ENCODE measurements at regions not wholly inside any gene's neighbourhood (a gene's known extent, or its start where the extent isn't known, plus 50 kb on each side); places are given as distances from the start of the nearest gene placed in this dataset.

DNA sequence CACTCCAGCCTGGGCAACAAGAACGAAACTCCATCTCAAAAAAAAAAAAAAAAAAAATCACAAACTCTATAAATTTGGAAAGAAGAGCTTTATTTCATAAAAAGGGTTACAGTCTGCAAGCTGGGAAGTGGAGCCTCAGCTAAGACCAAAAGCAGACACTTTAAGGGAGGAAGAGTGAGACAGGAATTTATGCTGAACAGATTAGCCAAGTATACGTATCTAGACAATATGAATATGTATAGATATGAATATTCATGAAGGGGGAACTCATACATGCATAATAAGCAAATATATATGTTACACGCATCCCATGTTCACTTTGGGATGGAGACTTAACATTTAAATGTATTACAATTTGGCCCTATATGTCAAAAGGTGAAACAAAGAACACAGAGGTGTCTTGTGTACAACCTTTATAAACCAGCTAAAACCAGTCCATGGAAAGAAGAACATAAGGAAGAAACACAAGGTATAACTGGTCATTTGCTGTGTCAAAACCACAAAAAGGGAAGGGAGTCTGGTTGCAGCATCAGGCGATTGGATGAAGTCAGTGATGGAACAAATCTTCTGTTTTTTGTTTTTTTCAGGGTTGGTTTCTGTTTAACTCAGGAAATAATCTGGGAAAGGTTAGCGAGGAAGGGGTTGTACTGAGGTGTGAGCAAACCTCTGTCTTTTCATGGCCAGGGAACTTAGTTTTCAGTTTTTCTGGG lies 130.0 kb upstream of the MAOA start:
- no peak for DNase-seq

DNA sequence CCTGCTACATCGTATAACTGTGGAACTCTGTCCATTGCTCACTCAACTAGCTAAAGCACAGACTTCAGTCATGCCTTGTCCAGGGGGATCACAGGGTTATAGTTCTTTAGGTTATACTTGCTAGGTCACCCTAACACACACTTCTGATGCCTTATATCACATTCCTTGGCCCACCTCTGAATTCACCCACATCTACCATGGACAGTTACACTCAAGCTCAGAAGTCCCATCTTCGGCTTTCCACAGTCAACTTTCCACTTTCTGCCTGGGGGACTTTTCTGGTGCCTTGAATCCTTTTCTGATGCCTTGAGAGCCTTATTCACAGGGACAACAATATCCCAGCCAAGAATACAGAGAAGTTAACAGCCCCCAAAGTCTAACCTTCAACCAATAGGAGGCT lies 129.2 kb upstream of the MAOA start:
- DNase-seq: no peak

DNA sequence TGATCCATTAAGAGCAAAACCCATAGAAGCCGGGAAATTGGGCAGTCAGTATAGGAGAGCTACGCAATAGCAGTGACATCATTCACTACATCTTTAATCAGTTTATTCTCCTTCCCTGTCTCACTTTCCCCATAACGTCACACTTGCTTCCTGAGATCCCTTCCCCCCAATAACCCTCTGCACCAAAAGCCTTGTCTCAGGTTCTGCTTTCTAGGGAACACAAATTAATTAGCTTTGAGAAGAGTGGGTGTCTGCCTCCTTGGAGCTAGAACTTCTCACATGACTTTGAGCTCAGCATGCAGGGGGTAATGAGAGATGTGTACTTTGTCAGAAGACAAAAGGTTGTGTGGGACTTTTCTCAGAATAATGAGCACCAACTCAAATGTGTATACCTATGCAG lies 128.3 kb upstream of the MAOA start:
- no peak for DNase-seq

DNA sequence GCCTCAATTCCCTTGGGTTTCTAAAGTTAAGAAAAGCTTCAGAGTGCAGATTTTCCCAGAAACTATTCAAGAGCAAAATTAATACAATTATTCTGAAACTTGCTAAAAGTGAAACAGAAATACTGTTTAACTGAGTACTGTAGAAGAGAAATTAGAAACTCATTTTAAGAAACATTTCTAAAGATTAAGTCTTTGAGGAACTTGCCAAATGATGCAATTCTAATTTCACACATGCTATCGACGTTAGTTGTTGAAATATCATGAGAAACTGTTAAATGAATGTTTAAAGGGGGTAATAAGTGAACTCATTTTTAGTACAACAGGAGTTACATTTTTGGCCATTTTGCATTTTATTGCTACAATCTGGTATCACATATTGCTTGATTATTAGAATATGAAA lies 125.3 kb upstream of the MAOA start:
- no peak for DNase-seq

DNA sequence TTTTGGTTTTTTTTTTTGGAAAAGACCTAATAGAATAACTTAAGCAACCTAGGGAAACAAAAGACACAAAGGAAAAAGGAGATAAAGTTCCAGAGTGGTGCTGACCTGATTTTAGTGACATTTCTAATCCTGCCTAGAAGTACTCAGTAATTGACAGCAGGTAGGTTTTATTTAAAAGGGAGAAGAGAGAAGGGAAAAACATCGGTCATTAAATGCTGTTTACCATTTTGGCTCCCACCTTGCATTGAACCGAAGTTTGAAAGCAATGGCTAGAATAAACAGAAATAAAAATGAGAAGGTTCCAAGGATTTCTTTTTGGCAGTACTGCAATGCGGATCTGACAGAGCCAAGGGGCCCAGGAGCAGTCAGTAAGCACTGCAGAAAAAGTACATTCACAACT lies 115.8 kb upstream of the MAOA start:
- DNase-seq: no peak

DNA sequence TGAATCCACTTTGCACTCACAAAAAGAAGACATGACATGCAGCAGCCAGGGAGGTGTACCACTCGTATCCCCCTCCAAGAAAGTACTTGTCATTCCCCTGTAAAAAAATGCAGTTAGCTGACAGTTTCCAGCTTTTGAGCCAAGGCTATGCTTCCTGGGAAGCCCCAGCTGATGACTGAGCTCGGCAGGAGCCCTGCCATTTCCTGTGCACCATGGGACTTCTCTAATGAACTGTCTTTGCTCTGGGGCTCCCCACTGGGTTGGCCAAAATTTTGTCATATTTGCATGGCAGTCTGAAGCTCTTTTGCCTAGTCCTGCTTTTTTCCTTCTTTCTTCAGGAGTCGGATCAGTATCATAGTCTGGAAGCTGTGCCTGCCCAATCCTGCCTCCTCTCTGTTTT lies 104.5 kb upstream of the MAOA start:
- DNase-seq: no peak

DNA sequence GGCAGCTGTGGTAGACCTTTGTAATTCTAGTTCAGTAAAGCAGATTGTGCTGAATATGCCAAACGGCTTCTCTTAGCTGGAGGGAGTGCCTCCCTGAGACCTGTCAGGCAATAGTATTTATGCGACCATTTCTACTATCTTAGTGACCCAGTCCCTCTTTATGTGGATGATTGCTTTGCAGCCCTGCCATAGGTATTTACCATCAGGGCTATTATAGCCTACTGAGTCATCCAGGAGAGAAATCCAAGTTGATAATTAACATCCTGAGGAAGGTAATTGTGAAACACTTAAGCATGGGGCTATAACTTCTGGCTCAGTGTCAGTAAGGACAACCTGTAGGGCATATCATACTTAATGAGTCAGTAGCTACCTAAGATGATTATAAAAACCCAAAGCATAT lies 103.9 kb upstream of the MAOA start:
- no peak for DNase-seq

DNA sequence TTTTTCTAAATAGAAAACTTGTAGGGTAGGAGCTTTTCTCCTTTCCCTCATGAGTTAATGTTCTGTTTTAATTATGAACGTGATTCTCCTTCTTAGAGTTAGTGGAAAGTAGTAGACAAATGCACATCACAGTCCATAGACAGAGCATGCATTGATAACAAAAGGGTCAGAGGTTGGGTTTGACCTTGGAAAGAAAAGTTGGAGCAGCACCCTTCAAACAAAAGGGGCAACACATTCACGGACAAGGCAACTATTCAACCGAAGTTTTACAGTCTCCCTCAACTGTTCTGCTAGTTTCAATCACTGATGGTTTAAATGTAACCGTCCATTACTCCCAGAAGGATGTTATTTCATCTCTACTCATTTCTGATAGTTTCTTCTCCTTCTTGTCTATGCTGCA lies 103.4 kb upstream of the MAOA start:
- DNase-seq: no peak

DNA sequence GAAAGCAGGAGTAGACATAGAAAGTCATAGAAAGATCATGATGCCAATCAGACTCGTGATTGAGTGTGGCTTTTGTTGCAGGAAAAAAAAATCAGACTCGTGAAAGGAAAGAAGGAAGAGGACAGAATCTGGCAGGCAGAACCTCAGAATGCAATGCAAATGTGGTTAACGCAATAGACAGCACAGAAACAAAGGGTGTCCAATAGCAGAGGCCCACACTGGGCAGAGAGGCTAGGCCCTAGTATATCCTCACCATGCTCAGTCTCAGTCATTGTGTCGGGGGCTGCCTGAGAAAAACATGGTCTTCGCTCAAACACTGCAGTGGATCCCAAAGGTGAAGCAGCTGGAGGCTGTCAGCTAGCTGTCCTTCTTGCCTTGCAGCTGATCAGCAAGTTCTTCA lies 102.8 kb upstream of the MAOA start:
- DNase-seq: no peak

DNA sequence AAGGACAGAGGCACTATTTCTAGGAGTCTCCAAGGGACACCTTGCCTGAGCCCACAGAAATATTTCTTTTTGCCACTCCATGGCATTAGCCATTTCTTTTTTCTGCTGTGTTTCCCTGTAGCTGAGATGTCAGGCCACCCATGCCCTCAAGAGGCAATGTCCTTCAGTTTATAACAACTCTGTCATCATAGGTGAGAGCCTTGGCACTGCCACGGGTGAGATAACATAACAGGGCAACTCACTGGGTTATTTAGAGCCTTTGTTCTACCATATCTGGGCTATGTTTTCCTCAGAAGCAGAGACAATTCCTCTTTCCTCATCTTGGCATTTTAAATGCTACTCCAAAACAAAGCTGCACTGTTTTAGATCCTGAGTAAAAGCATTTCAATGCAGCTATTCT lies 99.9 kb upstream of the MAOA start:
- no peak for DNase-seq

DNA sequence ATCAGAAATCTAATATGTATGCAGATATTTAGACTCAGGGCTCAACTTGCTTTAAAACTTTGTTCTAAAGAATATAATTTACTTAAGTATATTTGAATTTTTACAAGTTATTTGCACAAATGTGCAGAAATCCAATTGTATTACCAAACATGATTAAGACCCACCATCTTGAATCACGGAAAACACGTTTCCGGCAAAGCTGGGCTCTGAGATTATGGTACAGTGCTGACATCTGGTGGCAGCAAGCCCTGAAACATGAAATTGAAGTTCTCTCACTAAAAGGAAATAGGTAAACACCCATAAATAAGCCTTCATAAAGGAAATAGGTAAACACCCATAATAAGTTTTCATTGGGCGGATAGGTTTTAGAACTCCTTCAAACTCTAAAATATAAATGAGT lies 98.3 kb upstream of the MAOA start:
- peak; percentile 34 for DNase-seq

DNA sequence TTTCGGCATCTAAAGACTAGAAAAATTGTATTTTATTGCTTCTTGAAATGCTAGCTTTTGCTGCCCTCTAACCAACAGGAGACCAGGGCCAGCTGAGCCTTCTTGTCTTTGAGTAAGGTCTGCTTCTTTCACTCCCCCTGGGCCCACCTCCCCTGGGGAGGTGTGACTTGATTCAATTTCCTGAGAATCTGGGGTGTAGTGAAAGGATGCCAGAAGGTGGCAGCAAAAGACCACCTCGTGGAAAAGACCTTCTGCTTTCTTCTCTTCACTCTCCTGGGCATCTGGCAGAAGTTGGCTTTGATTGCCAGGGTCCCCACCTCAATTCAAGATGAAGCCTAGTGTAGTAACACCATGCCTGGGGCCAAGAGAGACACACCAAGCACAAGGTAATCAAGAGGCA lies 96.5 kb upstream of the MAOA start:
- DNase-seq: peak; percentile 20

DNA sequence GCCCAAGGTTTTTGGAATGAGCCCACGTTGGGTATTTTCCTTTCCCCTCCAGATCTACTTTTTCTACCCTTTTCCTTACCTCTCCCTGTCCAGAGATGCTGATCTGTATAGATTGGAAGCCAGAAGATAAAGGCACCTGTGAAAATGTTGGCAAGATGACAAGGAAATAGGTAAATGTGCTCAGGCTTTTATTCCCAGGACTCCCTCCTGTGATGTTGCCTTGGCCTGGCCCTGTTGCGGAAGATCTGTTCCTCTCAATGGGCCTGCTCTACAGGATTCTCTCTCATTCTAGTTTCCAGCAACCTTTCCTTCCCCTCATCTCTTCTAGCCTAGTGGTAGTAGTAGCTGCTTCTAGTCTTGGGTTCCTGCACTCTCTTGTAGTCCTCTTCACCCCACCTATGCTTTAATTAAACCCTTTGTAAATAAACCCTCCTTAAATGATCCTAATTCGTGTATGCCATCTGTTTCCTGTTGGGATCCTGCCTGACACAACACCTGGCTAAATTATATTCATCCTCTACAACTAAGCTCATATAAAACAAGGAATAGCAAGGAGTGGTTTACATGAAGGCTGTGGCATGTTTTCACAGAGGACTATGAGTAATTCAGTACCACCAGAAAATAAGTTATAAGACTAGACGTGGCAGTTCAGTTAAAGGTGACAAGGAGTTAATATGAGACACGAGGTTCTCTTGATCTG lies 95.7 kb upstream of the MAOA start:
- DNase-seq: no peak

DNA sequence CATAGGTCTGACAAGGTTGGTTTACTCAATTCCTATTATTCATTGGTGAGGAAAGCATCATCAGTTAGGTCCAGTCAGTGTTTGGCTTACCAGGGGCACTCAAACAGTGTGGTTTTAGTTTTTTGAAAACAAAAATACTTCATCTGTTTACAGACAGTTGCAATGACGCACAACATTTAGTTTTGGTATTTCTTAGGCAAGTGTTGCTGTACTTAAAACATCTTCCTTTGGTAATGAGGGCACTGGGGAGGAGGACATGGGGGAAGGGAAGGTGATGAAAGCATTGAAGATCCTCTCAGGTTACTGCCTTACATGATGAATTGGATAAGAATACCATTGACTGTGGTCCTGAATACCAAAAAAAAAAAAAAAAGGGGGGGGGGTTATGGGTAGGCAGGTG lies 93.7 kb upstream of the MAOA start:
- no peak for DNase-seq

DNA sequence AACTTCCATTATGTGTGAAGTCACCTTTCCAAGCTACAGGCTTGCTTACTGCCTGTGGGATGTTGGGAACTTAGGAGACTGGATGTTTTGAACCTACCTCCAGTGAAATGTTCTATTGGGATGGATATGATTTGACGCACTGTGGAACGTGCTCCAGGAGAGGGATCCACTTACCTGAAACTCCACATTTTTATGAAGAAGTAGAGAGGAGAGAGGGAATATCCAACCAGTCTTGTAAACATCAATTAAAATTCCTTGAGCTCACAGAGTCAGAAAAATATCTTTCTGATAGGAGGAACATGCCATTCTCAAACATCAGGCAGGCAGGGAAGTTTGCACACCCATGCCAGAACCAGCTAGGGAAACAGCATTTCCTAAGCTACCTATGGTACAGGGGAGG lies 91.1 kb upstream of the MAOA start:
- DNase-seq: no peak

DNA sequence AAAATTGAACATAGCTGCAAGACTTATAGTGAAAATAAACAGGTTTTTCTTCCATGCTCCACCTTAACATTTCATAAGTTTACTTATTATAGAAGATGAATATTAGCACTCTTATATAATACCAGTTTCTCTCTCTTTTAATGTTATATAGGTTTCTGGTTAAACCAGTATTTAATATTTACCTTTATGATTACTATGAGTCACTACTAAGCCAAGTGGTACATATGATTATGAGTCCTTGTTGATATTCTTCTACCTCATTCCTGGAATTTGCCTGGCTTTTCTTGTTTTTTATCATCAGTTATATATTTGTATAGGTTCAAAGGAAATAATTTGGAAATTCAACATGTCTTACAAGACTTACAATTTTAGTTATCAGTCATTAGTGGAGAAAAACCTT lies 89.9 kb upstream of the MAOA start:
- DNase-seq: no peak

DNA sequence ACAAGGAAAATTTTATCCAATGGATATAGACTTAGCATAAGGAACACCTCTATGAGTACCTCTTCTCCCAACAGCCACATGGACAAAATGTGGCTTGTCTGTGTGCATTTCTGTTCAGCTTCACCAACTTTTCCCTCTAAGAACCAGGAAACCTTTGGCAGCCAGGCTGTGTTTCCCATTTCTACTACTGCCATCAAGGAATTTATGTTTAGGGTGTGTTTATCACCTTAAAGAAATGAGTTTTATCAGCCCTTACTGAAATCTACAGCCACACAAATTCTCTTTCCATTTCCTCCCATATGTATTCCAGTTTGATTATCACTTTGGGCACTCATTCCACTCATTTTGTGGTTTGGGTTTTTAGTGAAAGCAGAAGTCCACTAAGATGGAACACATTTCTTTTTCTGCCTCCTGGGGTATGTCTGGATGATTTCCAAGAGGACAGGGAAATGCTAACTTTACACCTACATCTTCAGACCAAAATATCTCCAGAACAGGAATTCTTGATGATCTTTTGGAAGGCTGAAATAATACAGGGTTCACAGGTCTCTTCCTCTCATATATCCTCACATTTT lies 82.6 kb upstream of the MAOA start:
- DNase-seq: no peak

DNA sequence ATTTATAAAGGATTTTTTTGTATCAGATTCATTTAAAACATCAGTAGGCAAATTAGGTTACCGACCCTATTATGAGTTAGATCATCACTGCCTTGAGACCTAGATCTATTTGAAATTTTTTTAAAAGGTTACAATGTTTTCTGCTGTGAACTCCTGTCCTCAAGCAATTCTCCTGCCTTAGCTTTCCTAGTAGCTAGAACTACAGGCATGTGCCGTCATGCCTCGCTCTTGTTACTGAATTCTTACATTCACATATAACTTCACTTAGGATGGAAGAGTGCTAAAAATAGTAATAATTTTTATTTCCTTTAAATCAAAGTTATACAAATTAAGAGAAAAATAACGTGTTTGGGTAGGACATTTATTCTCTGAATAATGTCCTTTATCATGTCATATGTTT lies 75.5 kb upstream of the MAOA start:
- no peak for DNase-seq

DNA sequence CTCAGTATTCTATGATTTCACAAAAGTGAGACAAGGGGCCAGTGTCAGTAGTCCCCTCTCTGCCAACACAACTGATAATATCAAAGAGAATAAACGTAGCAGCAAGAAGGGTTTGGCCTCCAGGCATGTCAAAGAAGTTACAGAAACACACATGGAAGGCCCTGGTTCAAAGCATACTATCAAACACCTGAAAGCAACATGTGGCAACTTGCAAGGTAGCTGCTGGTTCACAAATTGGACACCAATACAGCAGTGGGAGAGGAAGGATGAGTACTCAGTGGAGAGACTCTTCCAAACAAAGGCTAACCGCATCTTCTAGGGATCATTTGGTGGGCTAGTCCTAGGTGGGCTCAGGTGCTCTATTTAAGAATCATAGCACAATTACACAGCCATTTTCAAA lies 74.9 kb upstream of the MAOA start:
- DNase-seq: no peak

DNA sequence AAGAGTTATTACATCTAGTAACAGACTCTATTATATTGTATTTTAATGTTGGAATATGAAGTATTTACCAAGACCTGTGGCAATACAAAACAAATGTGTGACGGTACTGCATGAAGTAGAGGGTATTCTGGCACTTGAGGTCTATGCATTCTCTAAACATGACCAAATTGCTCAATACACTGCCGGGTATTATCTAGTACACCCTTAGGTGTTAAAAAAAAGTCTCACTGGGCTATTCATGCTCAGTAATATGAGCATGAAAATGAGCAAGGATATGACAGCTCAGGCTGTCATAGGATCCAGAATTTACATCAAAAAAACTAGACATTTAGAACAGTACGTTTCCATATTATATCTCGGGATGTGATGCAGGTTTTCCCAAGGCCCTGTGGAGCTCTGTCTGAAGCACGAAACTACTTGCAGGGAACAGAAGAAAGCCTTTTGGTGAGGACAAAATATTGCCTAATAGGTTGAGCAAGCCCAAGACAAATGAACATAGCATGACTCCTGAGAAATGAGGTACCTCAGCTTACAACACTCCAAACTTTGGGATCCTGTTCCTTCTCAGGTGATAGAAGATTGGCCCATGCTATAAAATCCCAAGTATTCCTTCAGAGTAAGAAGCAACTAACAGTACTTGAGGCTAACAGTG lies 74.1 kb upstream of the MAOA start:
- DNase-seq: no peak

DNA sequence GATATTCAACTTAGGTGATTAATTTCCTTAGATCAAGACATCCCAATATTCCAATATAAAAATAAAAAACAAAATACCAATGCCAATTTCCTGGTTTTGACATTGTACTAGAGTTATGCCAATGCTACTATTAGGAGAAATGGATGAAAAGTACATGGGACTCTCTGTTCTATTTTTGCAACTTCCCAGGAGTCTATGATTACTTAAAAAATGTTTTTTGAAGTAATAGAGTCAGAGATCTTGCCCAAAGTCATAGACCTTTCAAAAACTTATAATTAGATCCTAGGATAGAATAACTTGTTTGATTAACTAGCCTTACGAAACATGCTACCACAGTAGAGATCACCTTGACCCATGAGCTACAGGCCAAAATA lies 73.6 kb upstream of the MAOA start:
- no peak for DNase-seq

DNA sequence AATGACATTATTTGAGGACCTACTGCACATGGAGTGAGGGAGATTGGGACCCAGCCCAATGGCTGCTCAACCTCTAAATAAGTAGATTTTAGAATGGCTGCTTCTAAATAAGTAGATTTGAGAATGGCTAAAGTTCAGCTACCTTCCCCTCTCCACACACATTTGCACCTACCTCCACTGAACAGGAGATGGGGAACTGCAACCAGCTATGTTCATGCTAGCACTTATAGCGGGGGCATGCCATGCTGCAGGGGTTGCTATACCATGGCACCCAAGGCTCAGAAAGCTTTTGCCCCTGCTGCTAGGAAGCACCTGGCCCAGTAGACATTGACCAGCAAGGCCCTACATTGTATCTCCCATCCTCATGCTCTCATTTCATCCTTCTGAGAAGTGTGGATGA lies 70.2 kb upstream of the MAOA start:
- DNase-seq: no peak

DNA sequence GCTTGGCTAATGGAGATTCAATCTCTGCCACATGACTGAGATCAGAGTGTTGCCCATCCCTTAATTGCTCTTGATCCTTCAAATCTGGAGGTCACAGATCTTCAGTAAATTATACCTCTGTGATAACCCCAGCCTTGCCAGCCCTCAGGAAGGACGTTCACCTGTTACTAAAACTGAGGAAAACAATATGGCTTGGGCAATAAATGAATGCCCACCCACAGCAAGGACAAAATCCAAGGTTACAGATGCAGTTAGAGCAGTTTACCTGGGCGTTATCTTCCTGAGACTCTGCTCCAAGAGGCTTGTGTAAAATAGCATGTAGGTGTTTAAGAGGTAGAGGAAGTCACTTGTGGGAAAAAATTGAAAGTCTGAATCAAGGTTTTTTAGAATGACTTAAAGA lies 69.3 kb upstream of the MAOA start:
- DNase-seq: no peak

DNA sequence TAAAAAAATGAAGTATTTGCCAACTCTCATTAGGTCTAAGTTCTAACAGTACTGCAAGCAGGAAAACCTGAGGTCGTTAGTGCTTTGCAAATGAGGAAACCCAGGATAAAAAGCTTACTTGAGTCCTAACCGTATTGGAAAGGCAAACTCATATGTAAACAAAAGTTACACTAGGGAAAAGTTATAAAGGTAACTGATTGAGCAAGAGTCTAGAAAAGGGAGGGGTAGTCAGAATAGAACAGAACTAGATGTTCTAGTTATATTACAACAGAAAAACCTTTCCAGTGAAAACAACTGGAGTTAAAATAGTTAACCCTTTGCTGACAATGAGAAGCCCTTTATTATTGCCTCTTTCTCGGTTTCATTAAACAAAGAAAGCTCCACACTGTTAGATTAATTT lies 66.4 kb upstream of the MAOA start:
- DNase-seq: no peak

All from NCI-H774 (cell line).